Spleen (tissue), 11 donors: ENCODE measurements at regions not wholly inside any gene's neighbourhood (a gene's known extent, or its start where the extent isn't known, plus 50 kb on each side); places are given as distances from the start of the nearest gene placed in this dataset.

Experiments used
- DNase-seq: peaks from one replicate; pipeline ENCODE4 v3.0.0-alpha.2; 2020
- H3K27ac ChIP-seq, 8 donors: fragments of 200-600 bp; sonication (generic) in 7 of 8; 1 replicate in 4 of 8; 2 replicates in 4 of 8; pipeline versions ENCODE4 v1.5.0 to v1.8.0; 2016 to 2021; ENCODE audit warnings: inconsistent platforms in 4 of 8, mild to moderate bottlenecking in 4 of 8, moderate library complexity in 1 of 8
- H3K27me3 ChIP-seq, 7 donors: fragments of 200-600 bp; sonication (generic) in 6 of 7; replicated peaks in 1 of 7; 1 replicate in 4 of 7; 2 replicates in 3 of 7; pipeline versions ENCODE4 v1.5.0 to v1.8.0; 2016 to 2021; ENCODE audit warnings: inconsistent platforms in 3 of 7, mild to moderate bottlenecking in 1 of 7
- H3K36me3 ChIP-seq, 6 donors: fragments of 200-600 bp; sonication (generic) in 5 of 6; 1 replicate in 4 of 6; 2 replicates in 2 of 6; pipeline versions ENCODE4 v1.5.0 to v1.8.0; 2016 to 2021; ENCODE audit warnings: inconsistent platforms in 2 of 6
- H3K4me1 ChIP-seq, 6 donors: fragments of 200-600 bp; sonication (generic) in 5 of 6; 1 replicate in 3 of 6; 2 replicates in 3 of 6; pipeline versions ENCODE4 v1.5.0 to v1.8.0; 2016 to 2021; ENCODE audit warnings: inconsistent platforms in 3 of 6
- H3K4me3 ChIP-seq, 8 donors: fragments of 200-600 bp; sonication (generic) in 7 of 8; 1 replicate in 4 of 8; 2 replicates in 4 of 8; pipeline versions ENCODE4 v1.5.0 to v1.8.0; 2016 to 2021; ENCODE audit warnings: inconsistent platforms in 4 of 8, mild to moderate bottlenecking in 4 of 8, moderate library complexity in 2 of 8
- H3K9me3 ChIP-seq, 8 donors: fragments of 200-600 bp; sonication (generic) in 7 of 8; 1 replicate in 4 of 8; 2 replicates in 4 of 8; pipeline versions ENCODE4 v1.5.0 to v1.8.0; 2016 to 2021; ENCODE audit warnings: inconsistent platforms in 4 of 8
- CTCF ChIP-seq, 11 experiments: fragments of 200-600 bp in 7 of 11; fragments of 450-650 bp in 4 of 11; sonication (generic) in 4 of 11; IDR thresholded peaks in 8 of 11; conservative IDR thresholded peaks in 3 of 11; 1 replicate in 7 of 11; 2 replicates in 4 of 11; pipeline versions ENCODE4 v1.4.0 to v1.8.0; 2016 to 2021; ENCODE audit warnings: antibody characterized with exemption in 11 of 11, inconsistent platforms in 4 of 11, mild to moderate bottlenecking in 1 of 11
- POLR2A ChIP-seq, 3 donors: fragments of 450-650 bp; IDR thresholded peaks; one replicate each; pipeline ENCODE4 v1.5.1; 2017; ENCODE audit warnings: antibody characterized with exemption in 3 of 3, mild to moderate bottlenecking in 1 of 3
- POLR2AphosphoS5 ChIP-seq, 3 donors: sonication (generic); formaldehyde crosslinking; IDR thresholded peaks; one replicate each; pipeline ENCODE4 v1.5.1; 2017; ENCODE audit warnings: antibody characterized with exemption in 3 of 3
- WGBS, 5 donors: extraction: QIAGEN DNeasy Blood & Tissue Kit in 3 of 5; methylation state at CpG; one replicate each; pipeline versions ENCODE4 v1.1.5 to v1.1.7; 2013 to 2018; 5-methylcytosine and 5-hydroxymethylcytosine counted together
- intact Hi-C: fragments of 100-400 bp; cut with DNase I; formaldehyde crosslinking; loops from one replicate; pipeline ENCODE4 v1.15.0; 2023; ENCODE audit warnings: low total_unique reads
- donor health status: healthy with polysubstance abuse.
- donor health status: DM: no; HTN: no; CAD: no; lungs with moderate emphysema.
- donor health status: DM: no; HTN: no; CAD: no.
- donor health status: Bipolar disorder and iron deficiency.
- donor health status: healthy.
- donor health status: DM: no; HTN: no; CAD: no.
- donor health status: DM: yes; HTN: yes; CAD: no.

DNA sequence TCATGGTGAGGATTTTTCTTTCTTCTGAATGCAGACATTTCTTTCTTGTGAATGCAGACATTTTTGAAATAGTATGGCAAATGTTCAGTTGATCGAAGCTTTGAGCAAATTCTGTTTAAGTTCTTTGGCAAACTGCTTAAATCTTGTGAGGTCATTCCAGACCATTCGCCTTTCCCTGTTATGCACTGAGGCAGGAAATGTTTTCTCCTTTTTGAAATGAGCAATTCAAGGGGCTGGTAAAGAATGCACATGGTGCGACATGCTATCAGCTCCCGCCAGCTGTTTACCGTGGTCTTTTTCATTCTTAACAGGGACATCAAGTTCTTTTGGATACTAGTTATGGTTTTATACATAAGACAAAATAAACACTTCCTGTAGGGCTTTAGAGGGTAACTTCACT, 112.0 kb upstream of the CCN2 start:
- H3K4me1 ChIP-seq, result no peaks in the 10 kb centered on the region
- H3K9me3 ChIP-seq, result no peaks in the 10 kb centered on the region
- no peak for DNase-seq
- 73 to 86% (median 84%) methylated on average over 5 of the region's 5 CpGs for WGBS, 5 donors
- no peaks in the 10 kb centered on the region for H3K36me3 ChIP-seq
- TF ChIP-seq POLR2AphosphoS5 (IDR thresholded peaks at IDR 0.05), result no peak
- no peak for TF ChIP-seq POLR2A (IDR thresholded peaks at IDR 0.05)
- no peak for TF ChIP-seq CTCF (IDR thresholded peaks at IDR 0.05 in 8 of 11, conservative IDR thresholded peaks at IDR 0.05 in 3 of 11)
- H3K27ac ChIP-seq, result no peak overlapping the region
- H3K27me3 ChIP-seq, result no peaks in the 10 kb centered on the region
- intact Hi-C loops, result no loop called here
- no peak overlapping the region for H3K4me3 ChIP-seq

DNA sequence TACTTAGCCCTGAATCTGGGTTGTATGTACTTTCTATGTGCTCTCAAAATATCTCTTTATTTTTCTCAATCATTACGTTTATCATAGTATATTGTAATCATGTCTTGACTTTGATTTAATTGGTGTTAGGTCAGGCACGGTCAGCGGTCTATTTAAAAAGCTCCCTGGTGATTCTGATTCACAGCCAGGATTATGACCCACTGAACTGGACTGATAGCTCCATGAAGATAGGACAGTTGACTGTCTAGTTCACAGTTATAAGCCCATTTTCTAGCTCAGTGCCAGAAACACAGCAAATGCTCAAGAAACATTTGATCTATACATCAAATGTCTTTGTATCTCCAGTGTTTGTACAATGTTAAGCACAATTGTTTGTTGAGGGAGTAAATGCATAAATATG, 111.5 kb upstream of the CCN2 start:
- intact Hi-C loops, result no loop called here
- WGBS, 5 donors, result 69 to 87% (median 84%) methylated on average over 3 of the region's 3 CpGs
- no peaks in the 10 kb centered on the region for H3K27me3 ChIP-seq
- no peak for TF ChIP-seq CTCF (IDR thresholded peaks at IDR 0.05 in 8 of 11, conservative IDR thresholded peaks at IDR 0.05 in 3 of 11)
- TF ChIP-seq POLR2AphosphoS5 (IDR thresholded peaks at IDR 0.05), result no peak
- no peak for TF ChIP-seq POLR2A (IDR thresholded peaks at IDR 0.05)
- H3K4me3 ChIP-seq, result no peak overlapping the region
- H3K9me3 ChIP-seq, result no peaks in the 10 kb centered on the region
- no peaks in the 10 kb centered on the region for H3K36me3 ChIP-seq
- H3K27ac ChIP-seq, result no peak overlapping the region
- no peak for DNase-seq
- H3K4me1 ChIP-seq, result no peaks in the 10 kb centered on the region

GRCh38 chr6:132061381-132061780, 110.2 kb upstream of the CCN2 start:
- no peak overlapping the region for H3K27ac ChIP-seq
- no peaks in the 10 kb centered on the region for H3K4me1 ChIP-seq
- H3K4me3 ChIP-seq, result no peak overlapping the region
- intact Hi-C loops, result no loop called here
- no peaks in the 10 kb centered on the region for H3K36me3 ChIP-seq
- H3K27me3 ChIP-seq, result no peaks in the 10 kb centered on the region
- WGBS, 5 donors, result 54 to 79% (median 63%) methylated on average over 1 of the region's 1 CpG
- peaks cover 0 to 10% (median 0%) of the 10 kb centered on the region in 8 donors for H3K9me3 ChIP-seq
- TF ChIP-seq POLR2A (IDR thresholded peaks at IDR 0.05) (no peak), POLR2AphosphoS5 (IDR thresholded peaks at IDR 0.05) (no peak), CTCF (IDR thresholded peaks at IDR 0.05 in 8 of 11, conservative IDR thresholded peaks at IDR 0.05 in 3 of 11) (no peak)
- DNase-seq, result no peak

DNA sequence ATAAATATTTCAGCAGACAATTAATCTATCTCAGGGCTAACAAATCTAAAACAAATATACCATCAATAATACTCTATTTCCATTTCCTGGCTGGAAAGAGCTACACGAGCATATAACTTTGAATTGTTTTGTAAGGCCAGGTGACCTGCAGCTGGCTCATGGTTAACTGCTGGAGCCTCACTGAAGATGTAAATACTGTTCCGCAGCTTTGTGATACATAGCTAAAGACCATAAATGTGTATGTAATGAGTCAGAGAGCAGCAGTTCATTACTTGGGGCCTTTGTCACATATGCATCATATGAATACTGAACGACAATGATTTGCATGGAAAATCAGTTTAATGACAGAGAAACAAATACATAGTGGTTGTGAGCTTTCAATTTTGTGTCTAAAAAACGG, 109.4 kb upstream of the CCN2 start:
- no peaks in the 10 kb centered on the region for H3K36me3 ChIP-seq
- H3K9me3 ChIP-seq, result peaks cover 0 to 10% (median 0%) of the 10 kb centered on the region in 8 donors
- no peak overlapping the region for H3K4me3 ChIP-seq
- TF ChIP-seq POLR2A (IDR thresholded peaks at IDR 0.05), result no peak
- no peak for DNase-seq
- no peaks in the 10 kb centered on the region for H3K4me1 ChIP-seq
- H3K27me3 ChIP-seq, result no peaks in the 10 kb centered on the region
- WGBS, 5 donors, result 73 to 77% (median 76%) methylated on average over 4 of the region's 4 CpGs
- intact Hi-C loops, result no loop called here
- no peak overlapping the region for H3K27ac ChIP-seq

- no peak for DNase-seq
- peaks cover 0 to 10% (median 0%) of the 10 kb centered on the region in 8 donors for H3K9me3 ChIP-seq
- no peak for TF ChIP-seq POLR2A (IDR thresholded peaks at IDR 0.05)
- no peak for TF ChIP-seq POLR2AphosphoS5 (IDR thresholded peaks at IDR 0.05)
- no peak for TF ChIP-seq CTCF (IDR thresholded peaks at IDR 0.05 in 8 of 11, conservative IDR thresholded peaks at IDR 0.05 in 3 of 11)
- intact Hi-C loops, result no loop called here
- H3K27me3 ChIP-seq, result no peaks in the 10 kb centered on the region
- no peaks in the 10 kb centered on the region for H3K36me3 ChIP-seq
- no peak overlapping the region for H3K4me3 ChIP-seq
- H3K27ac ChIP-seq, result no peak overlapping the region
- 32 to 78% (median 44%) methylated on average over 2 of the region's 2 CpGs for WGBS, 5 donors
- H3K4me1 ChIP-seq, result no peaks in the 10 kb centered on the region
Measured at GRCh38 chr6:132058975-132059374, 107.8 kb upstream of the CCN2 start.
